HG03196 (cell line): ENCODE measurements at regions not wholly inside any gene's neighbourhood (a gene's known extent, or its start where the extent isn't known, plus 50 kb on each side); places are given as distances from the start of the nearest gene placed in this dataset.
"Not testable (repeated sequence)": the region's sequence is repeated elsewhere in the genome, so short reads cannot be mapped to it uniquely, and the experiment has no call there.

ENCODE experiments used
- ATAC-seq: cut with Tn5 transposase; IDR thresholded peaks from one replicate; pipeline ENCODE4 v1.9.1; 2021; ENCODE audit not compliant: unreplicated experiment

- no peak for ATAC-seq
Measured at GRCh38 chr6:6932968-6933367, 174.8 kb upstream of the RREB1 start.

- no peak for ATAC-seq
Measured at GRCh38 chr6:6940031-6941025, 167.4 kb upstream of the RREB1 start.

GRCh38 chr6:6941201-6941600 is 166.6 kb upstream of the RREB1 start:
- ATAC-seq, result no peak

GRCh38 chr6:6942091-6942490 is 165.7 kb upstream of the RREB1 start:
- no peak for ATAC-seq

- ATAC-seq, result no peak
Measured at GRCh38 chr6:6942831-6943230, 164.9 kb upstream of the RREB1 start.

- no peak for ATAC-seq
Measured at GRCh38 chr6:6943421-6943820, 164.3 kb upstream of the RREB1 start.

GRCh38 chr6:6946206-6947155 is 161.3 kb upstream of the RREB1 start:
- no peak for ATAC-seq

GRCh38 chr6:6950373-6951145 is 157.2 kb upstream of the RREB1 start:
- no peak for ATAC-seq

- no peak for ATAC-seq
Measured at GRCh38 chr6:6951355-6951754, 156.4 kb upstream of the RREB1 start.

GRCh38 chr6:6952484-6952883 is 155.3 kb upstream of the RREB1 start:
- ATAC-seq, result no peak

GRCh38 chr6:6952927-6953326 is 154.8 kb upstream of the RREB1 start:
- not testable (repeated sequence) for ATAC-seq

GRCh38 chr6:6960571-6961251 is 147.1 kb upstream of the RREB1 start:
- ATAC-seq, result no peak

GRCh38 chr6:6962086-6962485 is 145.7 kb upstream of the RREB1 start:
- ATAC-seq, result no peak

GRCh38 chr6:6962699-6963098 is 145.1 kb upstream of the RREB1 start:
- ATAC-seq, result no peak

GRCh38 chr6:6963390-6963789 is 144.4 kb upstream of the RREB1 start:
- not testable (repeated sequence) for ATAC-seq

GRCh38 chr6:6964675-6965074 is 143.1 kb upstream of the RREB1 start:
- ATAC-seq, result no peak

GRCh38 chr6:6966127-6966526 is 141.6 kb upstream of the RREB1 start:
- no peak for ATAC-seq

- no peak for ATAC-seq
Measured at GRCh38 chr6:6966569-6966968, 141.2 kb upstream of the RREB1 start.

- ATAC-seq, result no peak
Measured at GRCh38 chr6:6968357-6968730, 139.4 kb upstream of the RREB1 start.
